HG02938 (cell line): ENCODE measurements at regions not wholly inside any gene's neighbourhood (a gene's known extent, or its start where the extent isn't known, plus 50 kb on each side); places are given as distances from the start of the nearest gene placed in this dataset.

Source experiments
- ATAC-seq: cut with Tn5 transposase; IDR thresholded peaks from one replicate; pipeline ENCODE4 v1.9.1; 2021; ENCODE audit warnings: mild to moderate bottlenecking, moderate library complexity; ENCODE audit not compliant: unreplicated experiment

GRCh38 chr15:95458721-95459120, 871.8 kb upstream of the NR2F2 start:
- no peak for ATAC-seq

GRCh38 chr15:95459273-95459672, 871.2 kb upstream of the NR2F2 start:
- ATAC-seq, result no peak

- no peak for ATAC-seq
Observed at GRCh38 chr15:95464509-95464908, 866.0 kb upstream of the NR2F2 start.

- ATAC-seq, result no peak
Observed at GRCh38 chr15:95468820-95469219, 861.7 kb upstream of the NR2F2 start.

GRCh38 chr15:95469496-95470000, 861.0 kb upstream of the NR2F2 start:
- ATAC-seq, result no peak

- ATAC-seq, result no peak
Observed at GRCh38 chr15:95470529-95470928, 860.0 kb upstream of the NR2F2 start.

GRCh38 chr15:95470997-95471689, 859.4 kb upstream of the NR2F2 start:
- ATAC-seq, result no peak

- no peak for ATAC-seq
Observed at GRCh38 chr15:95471690-95472086, 858.8 kb upstream of the NR2F2 start.

- ATAC-seq, result no peak
Observed at GRCh38 chr15:95475067-95475466, 855.4 kb upstream of the NR2F2 start.

GRCh38 chr15:95479308-95479707, 851.2 kb upstream of the NR2F2 start:
- no peak for ATAC-seq

- no peak for ATAC-seq
Observed at GRCh38 chr15:95485367-95485766, 845.1 kb upstream of the NR2F2 start.

- ATAC-seq, result no peak
Observed at GRCh38 chr15:95486224-95486623, 844.3 kb upstream of the NR2F2 start.

GRCh38 chr15:95489103-95489502, 841.4 kb upstream of the NR2F2 start:
- ATAC-seq, result no peak

- no peak for ATAC-seq
Observed at GRCh38 chr15:95492388-95493070, 838.0 kb upstream of the NR2F2 start.

GRCh38 chr15:95494971-95495541, 835.4 kb upstream of the NR2F2 start:
- no peak for ATAC-seq

GRCh38 chr15:95497634-95498033, 832.9 kb upstream of the NR2F2 start:
- no peak for ATAC-seq

- no peak for ATAC-seq
Observed at GRCh38 chr15:95498961-95499360, 831.5 kb upstream of the NR2F2 start.

GRCh38 chr15:95499397-95499796, 831.1 kb upstream of the NR2F2 start:
- ATAC-seq, result no peak

GRCh38 chr15:95501865-95502264, 828.6 kb upstream of the NR2F2 start:
- no peak for ATAC-seq

GRCh38 chr15:95503107-95503506, 827.4 kb upstream of the NR2F2 start:
- ATAC-seq, result peak; percentile 18

- peak; percentile 77 for ATAC-seq
Observed at GRCh38 chr15:95503640-95504225, 826.8 kb upstream of the NR2F2 start.

- no peak for ATAC-seq
Observed at GRCh38 chr15:95511671-95512070, 818.8 kb upstream of the NR2F2 start.
